ENCODE measurements at regions not wholly inside any gene's neighbourhood (a gene's known extent, or its start where the extent isn't known, plus 50 kb on each side); places are given as distances from the start of the nearest gene placed in this dataset.

- TF ChIP-seq YY1 (IDR thresholded peaks at IDR 0.05; ENCODE audit: insufficient read depth, insufficient read length) (no peak), SUZ12 (IDR thresholded peaks at IDR 0.05; ENCODE audit: extremely low read depth, insufficient read depth, insufficient read length) (no peak), ZNF274 (IDR thresholded peaks at IDR 0.05; ENCODE audit: low read depth, low read length) (no peak)
Observed at GRCh38 chr16:6916946-6917345, 415.7 kb upstream of the RBFOX1 start.
